Fibroblast of skin of left biceps (primary cell): ENCODE measurements at regions not wholly inside any gene's neighbourhood (a gene's known extent, or its start where the extent isn't known, plus 50 kb on each side); places are given as distances from the start of the nearest gene placed in this dataset.
A peak's percentile ranks its signal among the peaks of the same experiment; 100 is the strongest.

Source experiments
- DNase-seq, 2 experiments: peaks; one replicate each; pipeline ENCODE4 v3.0.0-alpha.2; 2013; ENCODE audit warnings: low read depth in 2 of 2

GRCh38 chr3:99009851-99010250 lies 108.4 kb upstream of the DCBLD2 start:
- no peak for DNase-seq

GRCh38 chr3:99006686-99007085 lies 105.2 kb upstream of the DCBLD2 start:
- DNase-seq: no peak

- no peak for DNase-seq
These were observed 98.2 kb upstream of the DCBLD2 start for GRCh38 chr3:98999675-99000074.

GRCh38 chr3:98994128-98994762 lies 92.8 kb upstream of the DCBLD2 start:
- peak in 1 of 2 experiments; percentile 32 for DNase-seq

GRCh38 chr3:98991393-98991792 lies 89.9 kb upstream of the DCBLD2 start:
- no peak for DNase-seq

GRCh38 chr3:98990657-98991056 lies 89.2 kb upstream of the DCBLD2 start:
- no peak for DNase-seq

GRCh38 chr3:98986073-98986472 lies 84.6 kb upstream of the DCBLD2 start:
- peak in 1 of 2 experiments; percentile 68 for DNase-seq

GRCh38 chr3:98985431-98985830 lies 83.9 kb upstream of the DCBLD2 start:
- DNase-seq: no peak

GRCh38 chr3:98984024-98984423 lies 82.5 kb upstream of the DCBLD2 start:
- DNase-seq: no peak

- no peak for DNase-seq
These were observed 80.9 kb upstream of the DCBLD2 start for GRCh38 chr3:98982351-98982750.

GRCh38 chr3:98980915-98981596 lies 79.6 kb upstream of the DCBLD2 start:
- no peak for DNase-seq

- DNase-seq: no peak
These were observed 77.8 kb upstream of the DCBLD2 start for GRCh38 chr3:98979296-98979695.

- DNase-seq: no peak
These were observed 76.7 kb upstream of the DCBLD2 start for GRCh38 chr3:98978068-98978811.

- DNase-seq: no peak
These were observed 76.0 kb upstream of the DCBLD2 start for GRCh38 chr3:98977520-98977919.

- DNase-seq: no peak
These were observed 72.9 kb upstream of the DCBLD2 start for GRCh38 chr3:98974442-98974841.

- no peak for DNase-seq
These were observed 71.2 kb upstream of the DCBLD2 start for GRCh38 chr3:98972720-98973119.

- DNase-seq: peak; percentile 88 to 92
These were observed 70.7 kb upstream of the DCBLD2 start for GRCh38 chr3:98972155-98972554.

- DNase-seq: peak; percentile 80 to 84
These were observed 69.7 kb upstream of the DCBLD2 start for GRCh38 chr3:98971169-98971681.

GRCh38 chr3:98969295-98969694 lies 67.8 kb upstream of the DCBLD2 start:
- DNase-seq: no peak

GRCh38 chr3:98968824-98969223 lies 67.3 kb upstream of the DCBLD2 start:
- no peak for DNase-seq

- no peak for DNase-seq
These were observed 66.9 kb upstream of the DCBLD2 start for GRCh38 chr3:98968347-98968746.

GRCh38 chr3:98967758-98968157 lies 66.3 kb upstream of the DCBLD2 start:
- DNase-seq: no peak
